ENCODE measurements at regions not wholly inside any gene's neighbourhood (a gene's known extent, or its start where the extent isn't known, plus 50 kb on each side); places are given as distances from the start of the nearest gene placed in this dataset.

DNA sequence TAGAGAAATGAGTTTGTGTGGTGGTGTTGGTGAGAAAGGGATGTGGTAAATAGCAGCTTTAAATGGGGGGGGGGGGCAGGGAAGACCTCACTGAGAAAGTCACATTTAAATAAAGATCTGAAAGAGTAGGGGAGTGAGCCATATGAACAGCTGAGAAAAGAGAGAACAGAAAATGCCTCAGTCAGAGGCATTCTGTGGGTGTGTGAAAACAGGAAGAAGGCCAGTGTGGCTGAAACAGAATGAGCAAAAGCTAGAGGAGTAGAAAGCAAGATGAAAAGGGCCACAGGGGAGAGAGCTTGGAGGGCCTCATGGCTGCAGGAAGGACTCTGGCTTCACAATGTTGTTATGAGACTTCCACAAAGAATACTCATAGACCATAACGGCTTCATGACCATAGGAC lies 783.3 kb downstream of the ZPLD1 start:
- TF ChIP-seq, protein P1, sequence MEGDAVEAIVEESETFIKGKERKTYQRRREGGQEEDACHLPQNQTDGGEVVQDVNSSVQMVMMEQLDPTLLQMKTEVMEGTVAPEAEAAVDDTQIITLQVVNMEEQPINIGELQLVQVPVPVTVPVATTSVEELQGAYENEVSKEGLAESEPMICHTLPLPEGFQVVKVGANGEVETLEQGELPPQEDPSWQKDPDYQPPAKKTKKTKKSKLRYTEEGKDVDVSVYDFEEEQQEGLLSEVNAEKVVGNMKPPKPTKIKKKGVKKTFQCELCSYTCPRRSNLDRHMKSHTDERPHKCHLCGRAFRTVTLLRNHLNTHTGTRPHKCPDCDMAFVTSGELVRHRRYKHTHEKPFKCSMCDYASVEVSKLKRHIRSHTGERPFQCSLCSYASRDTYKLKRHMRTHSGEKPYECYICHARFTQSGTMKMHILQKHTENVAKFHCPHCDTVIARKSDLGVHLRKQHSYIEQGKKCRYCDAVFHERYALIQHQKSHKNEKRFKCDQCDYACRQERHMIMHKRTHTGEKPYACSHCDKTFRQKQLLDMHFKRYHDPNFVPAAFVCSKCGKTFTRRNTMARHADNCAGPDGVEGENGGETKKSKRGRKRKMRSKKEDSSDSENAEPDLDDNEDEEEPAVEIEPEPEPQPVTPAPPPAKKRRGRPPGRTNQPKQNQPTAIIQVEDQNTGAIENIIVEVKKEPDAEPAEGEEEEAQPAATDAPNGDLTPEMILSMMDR (IDR thresholded peaks at IDR 0.05): no peak
- TF ChIP-seq POLR2A (IDR thresholded peaks at IDR 0.05): no peak

Data from body of pancreas (tissue), 4 donors.